Gastroesophageal sphincter (tissue), 4 donors: ENCODE measurements at regions not wholly inside any gene's neighbourhood (a gene's known extent, or its start where the extent isn't known, plus 50 kb on each side); places are given as distances from the start of the nearest gene placed in this dataset.
A peak's percentile ranks its signal among the peaks of the same experiment; 100 is the strongest.

ENCODE experiments used
- ATAC-seq: fragments of 150-250 bp; one replicate; pipeline ENCODE4 v1.9.1; 2016; ENCODE audit warnings: mild to moderate bottlenecking, moderate library complexity
- H3K27ac ChIP-seq, 4 donors: fragments of 200-600 bp; sonication (generic) in 3 of 4; 1 replicate in 3 of 4; 2 replicates in 1 of 4; pipeline ENCODE4 v1.5.1; 2016 to 2019
- H3K27me3 ChIP-seq: fragments of 200-600 bp; sonication (generic); one replicate; pipeline ENCODE4 v1.5.1; 2019
- H3K36me3 ChIP-seq, 2 donors: fragments of 200-600 bp; sonication (generic); one replicate each; pipeline ENCODE4 v1.5.1; 2019; ENCODE audit warnings: control low read depth in 1 of 2
- H3K4me1 ChIP-seq, 3 donors: fragments of 200-600 bp; sonication (generic); 1 replicate in 2 of 3; 2 replicates in 1 of 3; pipeline ENCODE4 v1.5.1; 2016 to 2019; ENCODE audit warnings: control low read depth in 2 of 3
- H3K4me3 ChIP-seq, 2 donors: fragments of 200-600 bp; sonication (generic); one replicate each; pipeline ENCODE4 v1.5.1; 2019; ENCODE audit warnings: mild to moderate bottlenecking in 1 of 2, moderate library complexity in 1 of 2
- H3K9me3 ChIP-seq, 3 donors: fragments of 200-600 bp; sonication (generic); one replicate each; pipeline ENCODE4 v1.5.1; 2017 to 2019; ENCODE audit warnings: control low read depth in 2 of 3
- EP300 ChIP-seq: sonication (generic); formaldehyde crosslinking; IDR thresholded peaks from one replicate; pipeline ENCODE4 v1.6.1; 2017; ENCODE audit warnings: antibody characterized with exemption, mild to moderate bottlenecking
- POLR2A ChIP-seq, 2 donors: fragments of 450-650 bp; IDR thresholded peaks; one replicate each; pipeline ENCODE4 v1.6.1; 2017; ENCODE audit warnings: antibody characterized with exemption in 2 of 2, mild to moderate bottlenecking in 2 of 2, moderate library complexity in 1 of 2
- POLR2AphosphoS5 ChIP-seq: sonication (generic); formaldehyde crosslinking; IDR thresholded peaks from one replicate; pipeline ENCODE4 v1.6.1; 2017; ENCODE audit warnings: antibody characterized with exemption
- WGBS, 2 donors: methylation state at CpG; one replicate each; pipeline ENCODE4 v1.1.5; 2018; ENCODE audit warnings: low coverage in 1 of 2; 5-methylcytosine and 5-hydroxymethylcytosine counted together
- TF ChIP-seq, protein P1 (sequence below), 4 experiments: fragments of 200-600 bp in 2 of 4; fragments of 450-650 bp in 2 of 4; sonication (generic) in 1 of 4; IDR thresholded peaks; one replicate each; pipeline ENCODE4 v1.5.1; 2017 to 2019; ENCODE audit warnings: antibody characterized with exemption in 4 of 4, mild to moderate bottlenecking in 2 of 4, moderate library complexity in 2 of 4

DNA sequence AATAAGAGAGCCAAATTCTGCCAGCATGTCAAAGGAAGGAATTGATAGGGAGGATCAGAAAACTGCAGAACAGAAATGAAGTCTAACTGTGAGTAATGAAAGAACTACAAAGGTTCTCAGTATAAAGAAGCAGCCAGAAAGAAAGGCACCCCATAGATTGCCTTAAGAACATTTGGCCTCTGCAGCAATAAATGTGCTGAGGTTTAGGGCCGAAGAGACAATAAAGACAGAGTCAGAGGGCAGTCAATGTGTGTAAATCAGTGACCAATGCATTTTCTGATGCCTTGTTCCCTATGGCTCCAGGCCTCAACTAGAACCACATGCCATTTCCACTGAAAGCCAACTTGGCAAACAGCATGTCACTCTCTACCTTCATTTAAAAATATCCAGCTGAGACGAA, 281.0 kb downstream of the HINT1 start:
- Histone ChIP-seq H3K9me3 (no peaks in the 10 kb centered on the region), H3K27me3 (no peaks in the 10 kb centered on the region), H3K36me3 (no peaks in the 10 kb centered on the region), H3K4me3 (no peak overlapping the region), H3K4me1 (no peaks in the 10 kb centered on the region), H3K27ac (no peak overlapping the region)
- no peak for ATAC-seq
- 60 to 81% methylated on average over 2 of the region's 2 CpGs for WGBS, 2 donors
- no peak for TF ChIP-seq POLR2A (IDR thresholded peaks at IDR 0.05)
- TF ChIP-seq, protein P1, sequence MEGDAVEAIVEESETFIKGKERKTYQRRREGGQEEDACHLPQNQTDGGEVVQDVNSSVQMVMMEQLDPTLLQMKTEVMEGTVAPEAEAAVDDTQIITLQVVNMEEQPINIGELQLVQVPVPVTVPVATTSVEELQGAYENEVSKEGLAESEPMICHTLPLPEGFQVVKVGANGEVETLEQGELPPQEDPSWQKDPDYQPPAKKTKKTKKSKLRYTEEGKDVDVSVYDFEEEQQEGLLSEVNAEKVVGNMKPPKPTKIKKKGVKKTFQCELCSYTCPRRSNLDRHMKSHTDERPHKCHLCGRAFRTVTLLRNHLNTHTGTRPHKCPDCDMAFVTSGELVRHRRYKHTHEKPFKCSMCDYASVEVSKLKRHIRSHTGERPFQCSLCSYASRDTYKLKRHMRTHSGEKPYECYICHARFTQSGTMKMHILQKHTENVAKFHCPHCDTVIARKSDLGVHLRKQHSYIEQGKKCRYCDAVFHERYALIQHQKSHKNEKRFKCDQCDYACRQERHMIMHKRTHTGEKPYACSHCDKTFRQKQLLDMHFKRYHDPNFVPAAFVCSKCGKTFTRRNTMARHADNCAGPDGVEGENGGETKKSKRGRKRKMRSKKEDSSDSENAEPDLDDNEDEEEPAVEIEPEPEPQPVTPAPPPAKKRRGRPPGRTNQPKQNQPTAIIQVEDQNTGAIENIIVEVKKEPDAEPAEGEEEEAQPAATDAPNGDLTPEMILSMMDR (IDR thresholded peaks at IDR 0.05) = no peak
- no peak for TF ChIP-seq EP300
- no peak for TF ChIP-seq POLR2AphosphoS5

DNA sequence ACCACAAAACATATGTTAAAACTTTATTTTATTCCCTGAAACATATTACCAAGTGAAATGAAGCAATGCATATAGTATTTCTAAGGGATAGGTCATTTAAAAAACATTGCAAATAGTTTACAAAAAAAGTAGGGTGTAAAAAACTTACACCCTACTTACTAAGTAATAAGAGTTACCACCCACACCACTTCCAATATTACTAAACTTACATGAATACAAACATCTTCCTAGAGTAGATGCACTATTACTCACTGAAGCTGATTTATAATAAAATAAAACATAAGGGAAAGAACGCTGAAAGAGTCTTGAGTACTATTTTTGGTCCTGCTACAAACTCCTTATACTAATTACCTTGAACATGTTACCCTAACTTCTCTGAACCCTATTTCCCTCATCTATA, 289.4 kb downstream of the HINT1 start:
- H3K9me3 ChIP-seq = peaks cover 0 to 10% (median 0%) of the 10 kb centered on the region in 3 donors
- no peak overlapping the region for H3K27ac ChIP-seq
- no peaks in the 10 kb centered on the region for H3K36me3 ChIP-seq
- TF ChIP-seq, protein P1 (IDR thresholded peaks at IDR 0.05) = no peak
- TF ChIP-seq POLR2A (IDR thresholded peaks at IDR 0.05) (no peak), POLR2AphosphoS5 (no peak), EP300 (no peak)
- WGBS, 2 donors = 63 to 64% methylated on average over 1 of the region's 1 CpG
- ATAC-seq = no peak
- H3K27me3 ChIP-seq = no peaks in the 10 kb centered on the region
- H3K4me3 ChIP-seq = no peak overlapping the region
- H3K4me1 ChIP-seq = no peaks in the 10 kb centered on the region

DNA sequence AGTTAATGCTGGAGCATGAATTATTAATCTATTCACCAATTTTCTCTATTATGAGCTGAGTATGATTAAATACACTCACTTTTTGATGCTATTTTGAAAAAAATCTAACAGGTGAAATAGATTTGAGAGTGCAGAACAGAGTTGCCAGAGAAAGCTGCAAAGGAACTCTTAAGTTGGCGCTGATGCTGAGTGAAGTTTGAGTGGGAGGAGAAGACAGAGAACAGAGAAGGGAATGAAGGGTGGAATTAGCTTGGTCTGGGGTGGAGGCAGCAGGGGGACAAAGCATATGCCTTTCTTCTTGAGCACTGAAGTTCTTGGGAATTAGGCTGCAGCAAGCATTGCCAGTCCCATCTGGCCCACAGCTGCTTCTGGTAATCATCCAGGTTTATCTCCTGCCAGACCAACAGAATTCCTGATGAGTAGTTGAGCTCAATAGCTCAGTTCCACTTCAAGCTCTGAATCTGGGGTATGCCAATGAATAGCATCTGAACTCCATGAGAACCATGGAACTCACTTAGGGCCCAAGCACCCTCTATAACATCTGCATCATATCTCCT, 290.1 kb downstream of the HINT1 start:
- no peak overlapping the region for H3K27ac ChIP-seq
- no peaks in the 10 kb centered on the region for H3K36me3 ChIP-seq
- ATAC-seq = no peak
- WGBS, 2 donors = 87 to 100% methylated on average over 1 of the region's 1 CpG
- no peaks in the 10 kb centered on the region for H3K4me1 ChIP-seq
- peaks cover 0 to 10% (median 0%) of the 10 kb centered on the region in 3 donors for H3K9me3 ChIP-seq
- H3K27me3 ChIP-seq = no peaks in the 10 kb centered on the region
- TF ChIP-seq, protein P1 (IDR thresholded peaks at IDR 0.05) = no peak
- no peak for TF ChIP-seq POLR2AphosphoS5
- TF ChIP-seq POLR2A (IDR thresholded peaks at IDR 0.05) = no peak
- no peak for TF ChIP-seq EP300
- no peak overlapping the region for H3K4me3 ChIP-seq

DNA sequence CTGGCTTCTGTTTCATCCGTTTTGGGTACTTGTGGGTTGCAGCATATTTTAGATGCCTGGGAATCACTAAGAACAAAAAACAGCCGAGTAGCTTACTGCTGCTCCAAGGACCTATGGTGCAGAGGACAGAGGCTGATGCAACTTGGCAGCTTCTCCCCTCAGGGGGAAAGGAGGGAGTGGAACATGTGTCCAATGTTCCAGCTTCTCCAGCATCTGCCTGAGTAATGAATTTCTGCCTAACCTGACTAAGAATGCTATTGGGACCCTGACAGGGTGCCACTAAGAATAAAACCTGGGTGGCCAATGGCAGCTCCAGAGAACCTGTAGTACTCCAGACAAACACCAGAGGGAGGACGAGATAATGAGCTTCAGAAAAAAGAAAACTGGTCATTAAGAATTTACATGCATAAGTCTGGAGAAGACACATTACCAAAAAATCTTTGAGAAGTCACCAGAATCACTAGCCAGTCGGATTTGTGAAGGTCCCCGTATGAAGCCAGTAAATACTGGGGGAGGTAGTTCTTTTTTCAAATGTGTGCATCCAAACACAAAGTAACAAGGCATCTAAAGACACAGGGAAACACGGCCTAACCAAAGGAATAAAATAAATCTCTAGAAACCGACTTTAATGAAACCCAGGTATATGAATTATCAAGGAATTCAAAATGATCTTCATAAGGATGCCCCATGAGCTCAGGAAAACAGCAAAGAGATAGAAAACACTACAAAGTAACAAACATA, 293.5 kb downstream of the HINT1 start:
- ATAC-seq = no peak
- no peak for TF ChIP-seq POLR2AphosphoS5
- TF ChIP-seq, protein P1 (IDR thresholded peaks at IDR 0.05) = peak in 1 of 4 experiments; percentile 28
- no peak overlapping the region for H3K27ac ChIP-seq

DNA sequence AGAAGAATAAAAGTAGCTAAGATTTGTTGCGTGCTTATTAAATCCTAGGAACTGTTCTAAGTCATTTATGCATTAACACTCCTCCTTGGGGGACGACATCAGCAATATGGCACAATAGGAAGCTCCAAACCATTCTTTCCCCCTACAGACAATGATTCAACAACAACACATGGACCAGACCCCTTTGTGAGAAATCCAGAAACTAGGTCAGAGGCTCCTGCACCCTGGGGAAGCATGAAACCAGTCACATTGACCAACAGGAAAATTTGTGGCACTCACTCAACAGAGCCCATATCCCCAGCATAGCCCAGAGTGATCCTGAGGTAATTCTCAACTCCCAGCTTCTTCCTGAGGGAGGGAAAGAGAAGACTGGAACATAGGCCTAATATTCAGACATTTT, 294.4 kb downstream of the HINT1 start:
- no peaks in the 10 kb centered on the region for H3K27me3 ChIP-seq
- no peaks in the 10 kb centered on the region for H3K9me3 ChIP-seq
- ATAC-seq = no peak
- no peaks in the 10 kb centered on the region for H3K4me1 ChIP-seq
- H3K4me3 ChIP-seq = no peak overlapping the region
- H3K36me3 ChIP-seq = no peaks in the 10 kb centered on the region
- TF ChIP-seq POLR2A (IDR thresholded peaks at IDR 0.05) = no peak
- WGBS, 2 donors = 83 to 92% methylated on average over 2 of the region's 2 CpGs
- H3K27ac ChIP-seq = no peak overlapping the region

More for the DNA sequence above, 293.5 kb downstream of the HINT1 start:
- H3K36me3 ChIP-seq = no peaks in the 10 kb centered on the region
- no peaks in the 10 kb centered on the region for H3K4me1 ChIP-seq
- H3K27me3 ChIP-seq = no peaks in the 10 kb centered on the region
- 14 to 63% methylated on average over 1 to 6 of the region's 7 CpGs for WGBS, 2 donors
- H3K4me3 ChIP-seq = no peak overlapping the region
- no peaks in the 10 kb centered on the region for H3K9me3 ChIP-seq
